ENCODE measurements at regions not wholly inside any gene's neighbourhood (a gene's known extent, or its start where the extent isn't known, plus 50 kb on each side); places are given as distances from the start of the nearest gene placed in this dataset.

- Histone ChIP-seq H2AFZ (ENCODE audit: control insufficient read depth, low read depth, low read length) (no peak overlapping the region), H3K9ac (ENCODE audit: control insufficient read depth, insufficient read depth, low read length) (no peak overlapping the region), H3K27ac (ENCODE audit: control insufficient read depth, insufficient read depth) (no peak overlapping the region), H3K4me3 (no peak overlapping the region), H3K9me3 (replicated peaks; ENCODE audit: control insufficient read depth, insufficient read depth, low read length) (no peaks in the 10 kb centered on the region), H3K4me1 (ENCODE audit: control insufficient read depth, insufficient read depth, low read length) (no peaks in the 10 kb centered on the region), H3K27me3 (replicated peaks in 1 of 2; ENCODE audit: control insufficient read depth in 2 of 2, insufficient read depth in 2 of 2, low read length in 1 of 2) (no peaks in the 10 kb centered on the region), H3K79me2 (ENCODE audit: control insufficient read depth, insufficient read depth, low read length) (no peaks in the 10 kb centered on the region), H3K36me3 (ENCODE audit: control insufficient read depth in 2 of 2, insufficient read depth in 2 of 2, low read length in 1 of 2) (no peaks in the 10 kb centered on the region), H3K4me2 (ENCODE audit: control insufficient read depth, insufficient read depth) (no peak overlapping the region), H4K20me1 (ENCODE audit: control insufficient read depth, insufficient read depth) (no peaks in the 10 kb centered on the region)
- intact Hi-C loops (cut with micrococcal nuclease; ENCODE audit: unreplicated experiment) (no loop called here), in situ Hi-C loops (cut with MboI) (no loop called here)
- CTCF ChIA-PET, result interaction anchor here (0.9 kb wide), 1 partner anchor 10 kb away, joined by 3 read pairs; no protein-coding TSS in a partner anchor
- no peak for FAIRE-seq
- POLR2A ChIA-PET, result no interaction called here
- SMC1A ChIA-PET (ENCODE audit: uncharacterized antibody, unreplicated experiment), result no interaction called here
- RAD21 ChIA-PET (ENCODE audit: unreplicated experiment), result no interaction called here
- no TSS peak for BruUV-seq (replicated peaks)
- ATAC-seq, result no peak
- DNase-seq (ENCODE audit: low read depth, low spot score), result no peak
- no peak for TF ChIP-seq BACH1 (IDR thresholded peaks at IDR 0.05; ENCODE audit: borderline replicate concordance)
- peak; percentile 66; the same call in 1 of the 2 replicates for TF ChIP-seq RAD51 (IDR thresholded peaks at IDR 0.05)
- TF ChIP-seq MYC (IDR thresholded peaks at IDR 0.05; ENCODE audit: insufficient read depth, insufficient read length, insufficient replicate concordance, low read length, severe bottlenecking), result no peak
- TF ChIP-seq ZNF274 (IDR thresholded peaks at IDR 0.05; ENCODE audit: insufficient read depth, insufficient read length), result no peak
- TF ChIP-seq, protein P1, sequence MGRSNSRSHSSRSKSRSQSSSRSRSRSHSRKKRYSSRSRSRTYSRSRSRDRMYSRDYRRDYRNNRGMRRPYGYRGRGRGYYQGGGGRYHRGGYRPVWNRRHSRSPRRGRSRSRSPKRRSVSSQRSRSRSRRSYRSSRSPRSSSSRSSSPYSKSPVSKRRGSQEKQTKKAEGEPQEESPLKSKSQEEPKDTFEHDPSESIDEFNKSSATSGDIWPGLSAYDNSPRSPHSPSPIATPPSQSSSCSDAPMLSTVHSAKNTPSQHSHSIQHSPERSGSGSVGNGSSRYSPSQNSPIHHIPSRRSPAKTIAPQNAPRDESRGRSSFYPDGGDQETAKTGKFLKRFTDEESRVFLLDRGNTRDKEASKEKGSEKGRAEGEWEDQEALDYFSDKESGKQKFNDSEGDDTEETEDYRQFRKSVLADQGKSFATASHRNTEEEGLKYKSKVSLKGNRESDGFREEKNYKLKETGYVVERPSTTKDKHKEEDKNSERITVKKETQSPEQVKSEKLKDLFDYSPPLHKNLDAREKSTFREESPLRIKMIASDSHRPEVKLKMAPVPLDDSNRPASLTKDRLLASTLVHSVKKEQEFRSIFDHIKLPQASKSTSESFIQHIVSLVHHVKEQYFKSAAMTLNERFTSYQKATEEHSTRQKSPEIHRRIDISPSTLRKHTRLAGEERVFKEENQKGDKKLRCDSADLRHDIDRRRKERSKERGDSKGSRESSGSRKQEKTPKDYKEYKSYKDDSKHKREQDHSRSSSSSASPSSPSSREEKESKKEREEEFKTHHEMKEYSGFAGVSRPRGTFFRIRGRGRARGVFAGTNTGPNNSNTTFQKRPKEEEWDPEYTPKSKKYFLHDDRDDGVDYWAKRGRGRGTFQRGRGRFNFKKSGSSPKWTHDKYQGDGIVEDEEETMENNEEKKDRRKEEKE (IDR thresholded peaks at IDR 0.05), result no peak
- no peak for TF ChIP-seq RBBP5 (conservative IDR thresholded peaks at IDR 0.05)
- TF ChIP-seq NBN (IDR thresholded peaks at IDR 0.05), result no peak
- TF ChIP-seq HSF1 (IDR thresholded peaks at IDR 0.05; ENCODE audit: low read depth, low read length), result no peak
- 44% methylated on average over 3 of the region's 3 CpGs for WGBS (ENCODE audit: insufficient coverage, insufficient replicate concordance, low lambda C conversion rate, missing lambda C conversion rate)
Measured at GRCh38 chr11:127528297-127528696, 527.7 kb upstream of the KIRREL3 start.

All from GM12878 (cell line).